CD14-positive monocyte (primary cell): ENCODE measurements at regions not wholly inside any gene's neighbourhood (a gene's known extent, or its start where the extent isn't known, plus 50 kb on each side); places are given as distances from the start of the nearest gene placed in this dataset.

Experiments
- DNase-seq, 3 donors: peaks; one replicate each; pipeline ENCODE4 v3.0.0-alpha.2; 2011 to 2022
- H2AFZ ChIP-seq: 2 replicates; pipeline ENCODE4 v1.6.0; 2012; ENCODE audit warnings: mild to moderate bottlenecking, low read depth, low read length, inconsistent platforms; ENCODE audit not compliant: insufficient read depth, poor library complexity, severe bottlenecking
- H3K27ac ChIP-seq, 2 donors: 1 replicate in 1 of 2; 2 replicates in 1 of 2; pipeline ENCODE4 v1.5.1; 2012 to 2013; ENCODE audit warnings: low read length in 2 of 2, control low read depth in 1 of 2, inconsistent platforms in 1 of 2, low read depth in 1 of 2, mild to moderate bottlenecking in 1 of 2
- H3K27me3 ChIP-seq, 2 donors: one replicate each; pipeline versions ENCODE4 v1.6.0 to v1.6.1; 2011 to 2013; ENCODE audit warnings: low read length in 2 of 2; ENCODE audit not compliant: control insufficient read depth in 2 of 2, insufficient read depth in 2 of 2
- H3K36me3 ChIP-seq, 2 donors: replicated peaks in 1 of 2; 1 replicate in 1 of 2; 2 replicates in 1 of 2; pipeline versions ENCODE4 v1.5.1 to v1.6.1; 2012 to 2013; ENCODE audit warnings: low read length in 2 of 2, control low read depth in 1 of 2, inconsistent platforms in 1 of 2, mild to moderate bottlenecking in 1 of 2; ENCODE audit not compliant: insufficient read depth in 2 of 2, control insufficient read depth in 1 of 2
- H3K4me1 ChIP-seq, 2 donors: 1 replicate in 1 of 2; 2 replicates in 1 of 2; pipeline versions ENCODE4 v1.5.1 to v1.6.1; 2012 to 2013; ENCODE audit warnings: low read length in 2 of 2, control low read depth in 1 of 2, inconsistent platforms in 1 of 2, mild to moderate bottlenecking in 1 of 2, moderate library complexity in 1 of 2; ENCODE audit not compliant: insufficient read depth in 2 of 2, control insufficient read depth in 1 of 2
- H3K4me2 ChIP-seq: replicated peaks from 2 replicates; pipeline ENCODE3; 2012; ENCODE audit warnings: low read length, moderate library complexity, mild to moderate bottlenecking; ENCODE audit not compliant: poor library complexity, severe bottlenecking; ENCODE audit errors: extremely low read depth
- H3K4me3 ChIP-seq, 3 experiments: fragments of 200-600 bp in 1 of 3; sonication (generic) in 1 of 3; replicated peaks in 1 of 3; 1 replicate in 2 of 3; 2 replicates in 1 of 3; pipeline ENCODE4 v1.5.1; 2011 to 2013; ENCODE audit warnings: low read length in 3 of 3, mild to moderate bottlenecking in 3 of 3, control low read depth in 2 of 3, low read depth in 2 of 3, inconsistent platforms in 1 of 3, moderate library complexity in 1 of 3
- H3K79me2 ChIP-seq: 2 replicates; pipeline ENCODE4 v1.6.0; 2012; ENCODE audit warnings: mild to moderate bottlenecking, control low read depth, inconsistent platforms, low read length, moderate library complexity; ENCODE audit not compliant: insufficient read depth
- H3K9ac ChIP-seq: 2 replicates; pipeline ENCODE4 v1.6.0; 2017; ENCODE audit warnings: low read length, mild to moderate bottlenecking; ENCODE audit not compliant: insufficient read depth, poor library complexity, severe bottlenecking
- H3K9me3 ChIP-seq, 2 donors: replicated peaks in 1 of 2; 1 replicate in 1 of 2; 2 replicates in 1 of 2; pipeline versions ENCODE4 v1.5.1 to v1.6.1; 2012 to 2013; ENCODE audit warnings: low read length in 2 of 2, control low read depth in 1 of 2; ENCODE audit not compliant: control insufficient read depth in 1 of 2, insufficient read depth in 1 of 2
- H4K20me1 ChIP-seq: 2 replicates; pipeline ENCODE4 v1.6.0; 2012; ENCODE audit warnings: mild to moderate bottlenecking, low read length, control low read depth, moderate library complexity; ENCODE audit not compliant: insufficient read depth
- H3K27ac Mint-ChIP-seq, 7 donors: one replicate each; pipeline ENCODE4 v1.8.0; 2020; ENCODE audit warnings: mild to moderate bottlenecking in 7 of 7, mixed read lengths in 7 of 7, moderate library complexity in 6 of 7, inconsistent platforms in 2 of 7
- H3K27me3 Mint-ChIP-seq, 3 donors: one replicate each; pipeline ENCODE4 v1.8.0; 2021 to 2022; ENCODE audit warnings: low read depth in 3 of 3, mild to moderate bottlenecking in 3 of 3, mixed read lengths in 3 of 3, moderate library complexity in 3 of 3, inconsistent platforms in 1 of 3
- H3K36me3 Mint-ChIP-seq, 2 donors: one replicate each; pipeline ENCODE4 v1.8.0; 2020; ENCODE audit warnings: mixed read lengths in 2 of 2, inconsistent platforms in 1 of 2, mild to moderate bottlenecking in 1 of 2
- H3K4me1 Mint-ChIP-seq: one replicate; pipeline ENCODE4 v1.8.0; 2020; ENCODE audit warnings: mild to moderate bottlenecking, mixed read lengths
- H3K4me3 Mint-ChIP-seq, 2 donors: one replicate each; pipeline ENCODE4 v1.8.0; 2020; ENCODE audit warnings: mild to moderate bottlenecking in 2 of 2, mixed read lengths in 2 of 2, moderate library complexity in 1 of 2
- H3K9me3 Mint-ChIP-seq, 7 donors: one replicate each; pipeline ENCODE4 v1.8.0; 2020 to 2022; ENCODE audit warnings: mixed read lengths in 7 of 7, mild to moderate bottlenecking in 6 of 7, moderate library complexity in 6 of 7, inconsistent platforms in 2 of 7
- CTCF ChIP-seq: fragments of 200-600 bp; IDR thresholded peaks from one replicate; pipeline ENCODE4 v1.8.0; 2022; ENCODE audit warnings: antibody characterized with exemption, mild to moderate bottlenecking
- WGBS: methylation state at CpG from one replicate; pipeline ENCODE4 v1.1.5; 2013; ENCODE audit warnings: missing lambda C conversion rate; ENCODE audit not compliant: insufficient coverage; 5-methylcytosine and 5-hydroxymethylcytosine counted together
- intact Hi-C, 2 donors: fragments of 100-400 bp; cut with micrococcal nuclease; formaldehyde crosslinking; loops; one replicate each; pipeline versions ENCODE4 v1.15.0 to v1.15.1; 2023

GRCh38 chr16:63568164-63568563, 1531.9 kb upstream of the CDH8 start:
- DNase-seq = no peak
- Histone ChIP-seq H3K79me2 (no peaks in the 10 kb centered on the region), H3K9me3 (no peaks in the 10 kb centered on the region), H2AFZ (no peak overlapping the region), H3K4me3 (no peak overlapping the region), H3K4me2 (no peak overlapping the region), H3K27ac (no peak overlapping the region), H3K9ac (no peak overlapping the region), H3K36me3 (no peaks in the 10 kb centered on the region), H3K4me1 (no peaks in the 10 kb centered on the region), H3K27me3 (no peaks in the 10 kb centered on the region), H4K20me1 (no peaks in the 10 kb centered on the region)
- 13% methylated on average over 1 of the region's 3 CpGs for WGBS
- Mint-ChIP-seq H3K36me3 (no peaks in the 10 kb centered on the region), H3K27ac (no peak overlapping the region), H3K4me3 (no peak overlapping the region), H3K9me3 (peaks cover 0 to 1% (median 0%) of the 10 kb centered on the region in 7 donors), H3K4me1 (no peaks in the 10 kb centered on the region), H3K27me3 (no peaks in the 10 kb centered on the region)
- intact Hi-C loops = no loop called here
- TF ChIP-seq CTCF = no peak

GRCh38 chr16:63563819-63564505, 1527.7 kb upstream of the CDH8 start:
- no peaks in the 10 kb centered on the region for H3K4me1 Mint-ChIP-seq
- Histone ChIP-seq H3K4me2 (no peak overlapping the region), H3K9ac (no peak overlapping the region), H3K36me3 (no peaks in the 10 kb centered on the region), H3K79me2 (no peaks in the 10 kb centered on the region), H3K4me3 (no peak overlapping the region), H3K27me3 (no peaks in the 10 kb centered on the region), H4K20me1 (no peaks in the 10 kb centered on the region), H3K27ac (no peak overlapping the region), H2AFZ (no peak overlapping the region), H3K4me1 (no peaks in the 10 kb centered on the region), H3K9me3 (peaks cover 3 to 5% of the 10 kb centered on the region in 2 donors)
- H3K36me3 Mint-ChIP-seq = no peaks in the 10 kb centered on the region
- intact Hi-C loops = no loop called here
- no peak for DNase-seq
- no peak for TF ChIP-seq CTCF
- peaks cover 0 to 2% (median 0%) of the 10 kb centered on the region in 3 donors for H3K27me3 Mint-ChIP-seq
- no peak overlapping the region for H3K27ac Mint-ChIP-seq
- peaks cover 0 to 7% (median 3%) of the 10 kb centered on the region in 7 donors for H3K9me3 Mint-ChIP-seq
- no peak overlapping the region for H3K4me3 Mint-ChIP-seq
- WGBS = no CpG with 5 or more reads among the region's 1 CpG
